GM12873 (cell line): ENCODE measurements at regions not wholly inside any gene's neighbourhood (a gene's known extent, or its start where the extent isn't known, plus 50 kb on each side); places are given as distances from the start of the nearest gene placed in this dataset.

Experiments
- CTCF ChIP-seq: IDR thresholded peaks from 2 replicates; pipeline ENCODE4 v1.5.1; 2012; ENCODE audit warnings: low read depth, mild to moderate bottlenecking, moderate library complexity, low read length, control low read depth; ENCODE audit not compliant: insufficient read depth; ENCODE audit errors: missing control alignments

DNA sequence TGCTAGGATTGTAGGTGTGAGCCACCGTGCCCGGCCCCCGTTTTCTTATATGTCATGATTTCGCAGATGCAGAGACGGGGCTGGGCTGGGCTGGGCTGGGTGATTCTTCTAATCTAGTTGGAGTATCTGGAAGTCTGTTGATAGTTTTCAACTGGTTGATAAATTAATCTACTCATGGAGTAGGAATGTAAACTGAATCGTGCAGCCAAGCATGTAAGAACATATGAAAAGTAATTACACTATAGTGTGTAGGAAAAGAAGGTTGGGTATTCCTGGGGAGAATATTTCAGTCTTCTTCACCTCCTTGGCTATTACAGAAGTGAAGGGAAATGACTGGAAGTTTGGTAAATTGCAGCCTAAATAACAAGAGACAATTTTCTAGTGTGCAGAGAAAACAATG, 82.6 kb upstream of the MAGI1 start:
- TF ChIP-seq CTCF: no peak

DNA sequence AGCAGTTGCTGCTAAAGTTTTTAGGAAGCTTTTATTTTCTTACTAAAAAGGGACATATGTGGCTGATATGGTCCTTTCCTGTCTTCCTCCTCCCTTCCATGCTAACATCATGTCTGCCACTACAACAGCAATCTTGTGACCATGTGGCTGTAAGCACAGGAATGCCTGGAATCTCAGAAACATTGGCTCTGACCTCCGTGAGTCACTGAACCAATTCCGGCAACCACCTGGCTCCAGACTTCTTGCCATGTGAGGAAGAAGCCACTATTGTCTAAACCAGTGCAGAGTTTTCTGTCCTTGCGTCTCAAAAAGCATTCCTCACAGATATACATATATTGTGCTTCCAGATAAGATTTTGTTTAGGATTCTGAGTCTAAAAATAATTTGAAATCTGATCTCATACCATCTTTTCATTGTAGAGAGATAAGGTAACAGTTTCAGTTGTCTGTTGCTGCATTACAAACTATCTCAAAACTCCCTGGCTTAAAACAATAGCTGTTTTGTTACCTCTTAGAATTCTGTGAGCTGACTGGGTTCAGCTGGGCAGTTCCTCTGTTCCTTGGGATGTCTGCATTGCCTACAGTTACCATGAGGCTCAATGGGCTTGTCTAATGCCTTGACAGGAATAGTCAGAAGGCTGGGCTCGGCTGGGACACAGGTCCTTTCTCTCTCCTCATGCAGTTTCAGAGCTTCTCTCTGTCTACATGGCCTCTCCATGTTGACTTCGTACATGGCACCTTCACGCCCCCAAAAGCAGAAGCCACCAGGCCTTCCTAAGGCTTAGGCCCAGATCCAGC, 77.3 kb upstream of the MAGI1 start:
- no peak for TF ChIP-seq CTCF

DNA sequence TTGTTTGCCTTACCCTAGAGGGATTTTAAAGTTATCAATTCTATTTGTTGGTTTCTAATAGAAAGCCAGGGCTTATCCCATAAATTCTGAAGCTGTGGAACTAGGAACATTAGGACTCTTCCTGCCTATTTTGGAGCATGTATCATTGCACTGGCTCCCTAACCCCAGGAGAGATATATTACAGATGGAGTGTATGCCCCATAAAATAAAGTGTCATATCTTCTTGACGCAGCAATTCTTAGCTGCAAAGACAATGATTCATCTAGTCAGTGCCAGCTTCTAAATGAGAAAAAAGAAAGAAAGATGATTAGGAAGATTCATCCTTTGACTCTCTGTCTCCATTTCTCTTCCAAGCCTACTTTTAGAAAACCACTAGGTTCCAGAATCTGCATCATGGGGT, 74.8 kb upstream of the MAGI1 start:
- TF ChIP-seq CTCF: no peak

DNA sequence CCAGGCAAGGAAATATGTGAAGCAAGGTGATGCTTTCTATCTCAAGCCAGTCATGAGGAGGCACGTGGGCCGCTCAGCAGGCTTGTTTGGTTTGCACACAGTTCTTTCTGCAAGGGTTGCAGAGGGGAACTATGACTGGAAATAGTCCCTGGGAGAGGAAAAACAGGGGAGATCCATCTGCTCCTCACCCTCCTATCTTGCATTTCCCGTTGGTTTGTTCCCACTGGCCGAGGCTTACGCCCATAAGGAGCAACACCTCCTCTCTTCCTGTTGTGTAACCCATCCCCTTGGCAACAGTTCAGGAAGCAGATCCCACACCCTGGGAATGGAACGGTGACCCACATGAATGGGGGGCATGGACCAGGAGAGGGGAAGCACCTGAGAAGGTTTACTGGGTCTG, 72.1 kb upstream of the MAGI1 start:
- no peak for TF ChIP-seq CTCF

- no peak for TF ChIP-seq CTCF
Measured at GRCh38 chr3:66107855-66108254, 69.1 kb upstream of the MAGI1 start.

- no peak for TF ChIP-seq CTCF
Measured at GRCh38 chr3:66106788-66107187, 68.1 kb upstream of the MAGI1 start.

- no peak for TF ChIP-seq CTCF
Measured at GRCh38 chr3:66104535-66104934, 65.8 kb upstream of the MAGI1 start.
